ENCODE measurements at regions not wholly inside any gene's neighbourhood (a gene's known extent, or its start where the extent isn't known, plus 50 kb on each side); places are given as distances from the start of the nearest gene placed in this dataset.

GRCh38 chr19:32168111-32168510 lies 177.3 kb upstream of the ZNF507 start:
- no peaks in the 10 kb centered on the region for H3K36me3 ChIP-seq
- TF ChIP-seq CTCF (IDR thresholded peaks at IDR 0.05) (no peak), POLR2A (IDR thresholded peaks at IDR 0.05) (no peak)
- H3K4me3 ChIP-seq: no peak overlapping the region
- DNase-seq: no peak
- no peak overlapping the region for H3K27ac ChIP-seq
- intact Hi-C loops (cut with DNase I): no loop called here
- WGBS, 2 donors: 71 to 75% methylated on average over 2 to 4 of the region's 4 CpGs
- H3K9me3 ChIP-seq: no peaks in the 10 kb centered on the region
- no peaks in the 10 kb centered on the region for H3K4me1 ChIP-seq
- H3K27me3 ChIP-seq: peaks cover 0 to 22% (median 0%) of the 10 kb centered on the region in 4 donors

GRCh38 chr19:32168606-32169005 lies 176.8 kb upstream of the ZNF507 start:
- H3K9me3 ChIP-seq: no peaks in the 10 kb centered on the region
- no peaks in the 10 kb centered on the region for H3K36me3 ChIP-seq
- intact Hi-C loops (cut with DNase I): no loop called here
- WGBS, 2 donors: 50 to 74% methylated on average over 1 to 4 of the region's 5 CpGs
- H3K4me3 ChIP-seq: no peak overlapping the region
- TF ChIP-seq CTCF (IDR thresholded peaks at IDR 0.05) (no peak), POLR2A (IDR thresholded peaks at IDR 0.05) (no peak)
- H3K4me1 ChIP-seq: no peaks in the 10 kb centered on the region
- no peak overlapping the region for H3K27ac ChIP-seq
- H3K27me3 ChIP-seq: peaks cover 0 to 22% (median 0%) of the 10 kb centered on the region in 4 donors
- DNase-seq: no peak

GRCh38 chr19:32171719-32172151 lies 173.7 kb upstream of the ZNF507 start:
- intact Hi-C loops (cut with DNase I): no loop called here
- Histone ChIP-seq H3K36me3 (no peaks in the 10 kb centered on the region), H3K27ac (no peak overlapping the region), H3K4me3 (no peak overlapping the region), H3K9me3 (no peaks in the 10 kb centered on the region), H3K27me3 (peaks cover 0 to 12% (median 0%) of the 10 kb centered on the region in 4 donors), H3K4me1 (no peaks in the 10 kb centered on the region)
- TF ChIP-seq CTCF (IDR thresholded peaks at IDR 0.05): no peak
- no peak for TF ChIP-seq POLR2A (IDR thresholded peaks at IDR 0.05)
- DNase-seq: no peak
- 51 to 58% methylated on average over 12 of the region's 12 CpGs for WGBS, 2 donors

DNA sequence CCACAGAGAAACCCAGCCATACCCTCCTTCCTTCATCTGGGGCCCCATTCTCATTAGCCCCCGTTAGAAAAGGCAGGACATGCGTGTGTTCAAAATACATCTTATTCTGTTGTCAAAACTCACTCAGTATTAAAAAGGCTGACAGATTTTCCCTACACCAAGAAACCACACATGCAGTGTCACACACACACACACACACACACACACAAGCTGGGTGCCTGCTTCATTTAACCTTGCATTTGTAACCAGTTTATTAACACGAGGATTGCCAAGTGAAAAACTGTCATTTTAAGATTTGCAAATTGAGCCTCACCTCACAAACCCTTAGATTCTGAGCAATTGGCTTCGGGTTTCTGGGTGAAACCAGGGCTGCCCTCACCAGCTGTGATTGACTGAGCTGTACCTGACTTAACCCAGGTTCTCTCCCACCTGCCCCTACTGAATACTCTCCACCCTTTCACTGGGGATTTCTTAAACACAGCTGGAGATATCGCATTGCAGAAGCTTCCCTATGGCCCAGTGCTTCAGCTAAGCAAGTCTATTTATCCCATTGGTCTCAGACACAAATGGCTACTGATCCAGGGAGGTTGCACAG lies 172.7 kb upstream of the ZNF507 start:
- no peak for TF ChIP-seq CTCF (IDR thresholded peaks at IDR 0.05)
- no peak for TF ChIP-seq POLR2A (IDR thresholded peaks at IDR 0.05)
- 38 to 59% methylated on average over 5 of the region's 5 CpGs for WGBS, 2 donors
- intact Hi-C loops (cut with DNase I): no loop called here
- Histone ChIP-seq H3K27me3 (peaks cover 0 to 12% (median 0%) of the 10 kb centered on the region in 4 donors), H3K4me3 (no peak overlapping the region), H3K36me3 (no peaks in the 10 kb centered on the region), H3K9me3 (no peaks in the 10 kb centered on the region), H3K4me1 (no peaks in the 10 kb centered on the region), H3K27ac (no peak overlapping the region)
- DNase-seq: no peak

- TF ChIP-seq CTCF (IDR thresholded peaks at IDR 0.05) (no peak), POLR2A (IDR thresholded peaks at IDR 0.05) (no peak)
- WGBS, 2 donors: 85 to 98% methylated on average over 3 of the region's 3 CpGs
- intact Hi-C loops (cut with DNase I): no loop called here
- Histone ChIP-seq H3K9me3 (no peaks in the 10 kb centered on the region), H3K4me3 (no peak overlapping the region), H3K36me3 (no peaks in the 10 kb centered on the region), H3K27me3 (peaks cover 0 to 4% (median 0%) of the 10 kb centered on the region in 4 donors), H3K4me1 (no peaks in the 10 kb centered on the region), H3K27ac (no peak overlapping the region)
- DNase-seq: no peak
Observed at GRCh38 chr19:32173836-32174235, 171.6 kb upstream of the ZNF507 start.
